ENCODE measurements at regions not wholly inside any gene's neighbourhood (a gene's known extent, or its start where the extent isn't known, plus 50 kb on each side); places are given as distances from the start of the nearest gene placed in this dataset.

DNA sequence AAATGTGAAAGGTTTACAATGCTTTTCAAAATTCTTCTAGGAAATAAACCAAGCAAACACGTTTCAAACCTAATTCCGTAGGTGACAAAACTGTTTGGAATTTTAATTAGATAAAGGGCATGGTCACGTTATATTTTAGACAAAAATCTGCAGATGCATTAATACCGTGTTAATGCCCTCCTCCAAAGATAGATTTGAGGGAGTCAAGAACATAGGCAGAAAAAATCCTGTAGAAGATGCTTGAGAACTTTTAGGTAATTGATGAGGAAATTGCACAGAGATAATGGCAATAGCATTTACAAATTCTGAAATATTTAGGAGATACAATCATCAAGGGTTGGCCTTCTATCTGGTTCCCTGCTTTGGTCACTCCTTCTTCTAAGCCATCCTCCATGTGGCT, 212.6 kb downstream of the TMTC3 start:
- H3K27ac ChIP-seq (ENCODE audit: insufficient read depth, low read length): no peak overlapping the region
- WGBS, 2 experiments (ENCODE audit: extremely low coverage in 2 of 2, insufficient read length in 1 of 2): 100% methylated on average over 1 of the region's 4 CpGs; no CpG with 5 or more reads in 1 of the 2 experiments
- no peak overlapping the region for H2AFZ ChIP-seq (replicated peaks; ENCODE audit: low read length, poor library complexity)
- H3K23ac ChIP-seq (ENCODE audit: low read depth, low read length): no peak overlapping the region
- H3K4ac ChIP-seq (ENCODE audit: low read depth, low read length): no peak overlapping the region
- H4K91ac ChIP-seq (ENCODE audit: insufficient read depth, low read depth, low read length): no peak overlapping the region
- H4K8ac ChIP-seq (ENCODE audit: low read depth in 2 of 2, low read length in 2 of 2): no peak overlapping the region
- H4K5ac ChIP-seq (ENCODE audit: low read depth, low read length): no peak overlapping the region
- no peaks in the 10 kb centered on the region for H3K27me3 ChIP-seq (ENCODE audit: control insufficient read depth, insufficient read depth, low read length)
- H2AK5ac ChIP-seq (ENCODE audit: low read depth, low read length): no peak overlapping the region
- no peaks in the 10 kb centered on the region for H3K4me1 ChIP-seq (ENCODE audit: control insufficient read depth, insufficient read depth, low read length)
- no peak for TF ChIP-seq USF2 (IDR thresholded peaks at IDR 0.05; ENCODE audit: low read depth, low read length)
- TF ChIP-seq, protein P1, sequence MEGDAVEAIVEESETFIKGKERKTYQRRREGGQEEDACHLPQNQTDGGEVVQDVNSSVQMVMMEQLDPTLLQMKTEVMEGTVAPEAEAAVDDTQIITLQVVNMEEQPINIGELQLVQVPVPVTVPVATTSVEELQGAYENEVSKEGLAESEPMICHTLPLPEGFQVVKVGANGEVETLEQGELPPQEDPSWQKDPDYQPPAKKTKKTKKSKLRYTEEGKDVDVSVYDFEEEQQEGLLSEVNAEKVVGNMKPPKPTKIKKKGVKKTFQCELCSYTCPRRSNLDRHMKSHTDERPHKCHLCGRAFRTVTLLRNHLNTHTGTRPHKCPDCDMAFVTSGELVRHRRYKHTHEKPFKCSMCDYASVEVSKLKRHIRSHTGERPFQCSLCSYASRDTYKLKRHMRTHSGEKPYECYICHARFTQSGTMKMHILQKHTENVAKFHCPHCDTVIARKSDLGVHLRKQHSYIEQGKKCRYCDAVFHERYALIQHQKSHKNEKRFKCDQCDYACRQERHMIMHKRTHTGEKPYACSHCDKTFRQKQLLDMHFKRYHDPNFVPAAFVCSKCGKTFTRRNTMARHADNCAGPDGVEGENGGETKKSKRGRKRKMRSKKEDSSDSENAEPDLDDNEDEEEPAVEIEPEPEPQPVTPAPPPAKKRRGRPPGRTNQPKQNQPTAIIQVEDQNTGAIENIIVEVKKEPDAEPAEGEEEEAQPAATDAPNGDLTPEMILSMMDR (conservative IDR thresholded peaks at IDR 0.05; ENCODE audit: low read depth, low read length): no peak
- no peak for TF ChIP-seq NFE2L2 (IDR thresholded peaks at IDR 0.05; ENCODE audit: low read depth, low read length)
- TF ChIP-seq, protein P2, sequence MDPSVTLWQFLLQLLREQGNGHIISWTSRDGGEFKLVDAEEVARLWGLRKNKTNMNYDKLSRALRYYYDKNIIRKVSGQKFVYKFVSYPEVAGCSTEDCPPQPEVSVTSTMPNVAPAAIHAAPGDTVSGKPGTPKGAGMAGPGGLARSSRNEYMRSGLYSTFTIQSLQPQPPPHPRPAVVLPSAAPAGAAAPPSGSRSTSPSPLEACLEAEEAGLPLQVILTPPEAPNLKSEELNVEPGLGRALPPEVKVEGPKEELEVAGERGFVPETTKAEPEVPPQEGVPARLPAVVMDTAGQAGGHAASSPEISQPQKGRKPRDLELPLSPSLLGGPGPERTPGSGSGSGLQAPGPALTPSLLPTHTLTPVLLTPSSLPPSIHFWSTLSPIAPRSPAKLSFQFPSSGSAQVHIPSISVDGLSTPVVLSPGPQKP (IDR thresholded peaks at IDR 0.05; ENCODE audit: borderline replicate concordance, low read depth, low read length): no peak
- TF ChIP-seq BHLHE40 (IDR thresholded peaks at IDR 0.05; ENCODE audit: low read depth, low read length): no peak
- no peak for TF ChIP-seq MAFK (IDR thresholded peaks at IDR 0.05; ENCODE audit: low read depth, low read length)
- no peak for TF ChIP-seq RCOR1 (IDR thresholded peaks at IDR 0.05; ENCODE audit: insufficient replicate concordance, low read length)
- no peak for TF ChIP-seq FOS (IDR thresholded peaks at IDR 0.05; ENCODE audit: low read depth, low read length)
- no peak for TF ChIP-seq RAD21 (IDR thresholded peaks at IDR 0.05; ENCODE audit: low read length)
- no peak for TF ChIP-seq SMC3 (IDR thresholded peaks at IDR 0.05; ENCODE audit: low read depth, low read length)
- TF ChIP-seq POLR2A (IDR thresholded peaks at IDR 0.05; ENCODE audit: low read depth, low read length): no peak
- TF ChIP-seq CHD1 (IDR thresholded peaks at IDR 0.05; ENCODE audit: low read depth, low read length): no peak
- no peak for TF ChIP-seq MAZ (IDR thresholded peaks at IDR 0.05; ENCODE audit: borderline replicate concordance, low read depth, low read length)
- TF ChIP-seq MXI1 (IDR thresholded peaks at IDR 0.05; ENCODE audit: borderline replicate concordance, low read depth, low read length): no peak
- TF ChIP-seq RFX5 (IDR thresholded peaks at IDR 0.05; ENCODE audit: low read depth, low read length): no peak
- no peak for TF ChIP-seq CEBPB (IDR thresholded peaks at IDR 0.05; ENCODE audit: low read depth, low read length)
- no peak overlapping the region for H2BK20ac ChIP-seq (ENCODE audit: low read depth, low read length)
- ChIA-PET CTCF (no interaction called here), POLR2A (ENCODE audit: unreplicated experiment) (no interaction called here)
- no peak overlapping the region for H3K4me2 ChIP-seq (ENCODE audit: low read depth, low read length)
- H3K56ac ChIP-seq (ENCODE audit: extremely low read depth, insufficient read depth, low read length): no peak overlapping the region
- H3K4me3 ChIP-seq (ENCODE audit: insufficient read depth, low read depth, low read length): no peak overlapping the region
- H3K9me1 ChIP-seq (ENCODE audit: insufficient read depth, low read length): peaks cover 2% of the 10 kb centered on the region; the same call in 1 of the 2 replicates
- no peak overlapping the region for H2BK15ac ChIP-seq (ENCODE audit: low read depth, low read length)
- ATAC-seq (ENCODE audit: low read depth): no peak
- no TSS peak for BruUV-seq (replicated peaks)
- no peaks in the 10 kb centered on the region for H3K36me3 ChIP-seq (ENCODE audit: control insufficient read depth, insufficient read depth, low read length)
- in situ Hi-C loops (cut with MboI; ENCODE audit: low sequenced_read_pairs) (no loop called here), intact Hi-C loops (cut with micrococcal nuclease) (no loop called here), dilution Hi-C loops (cut with HindIII; ENCODE audit: low sequenced_read_pairs, unreplicated experiment) (no loop called here)
- H2AK9ac ChIP-seq (replicated peaks; ENCODE audit: low read depth, low read length, poor library complexity): no peak overlapping the region
- H3K79me1 ChIP-seq (ENCODE audit: low read depth in 1 of 2, low read length in 2 of 2): no peaks in the 10 kb centered on the region
- no peak overlapping the region for H2BK5ac ChIP-seq (ENCODE audit: low read depth, low read length, poor library complexity, severe bottlenecking)
- no peak overlapping the region for H3K18ac ChIP-seq (ENCODE audit: low read depth, low read length)
- H3K14ac ChIP-seq (replicated peaks; ENCODE audit: low read depth, low read length): no peak overlapping the region
- no peaks in the 10 kb centered on the region for H4K20me1 ChIP-seq (ENCODE audit: insufficient read depth, low read length)
- H3K9me3 ChIP-seq (ENCODE audit: control insufficient read depth, insufficient read depth, low read length): no peaks in the 10 kb centered on the region; the same call in 1 of the 2 replicates
- no peak overlapping the region for H2BK120ac ChIP-seq (ENCODE audit: low read depth, low read length)
- H3K9ac ChIP-seq (ENCODE audit: low read depth, low read length): no peak overlapping the region
- no peak for DNase-seq

Data from IMR-90 (cell line).